Lower lobe of right lung (tissue), 2 donors: ENCODE measurements at regions not wholly inside any gene's neighbourhood (a gene's known extent, or its start where the extent isn't known, plus 50 kb on each side); places are given as distances from the start of the nearest gene placed in this dataset.

Source experiments
- ATAC-seq, 2 donors: fragments of 200-7000 bp; cut with Tn5 transposase; one replicate each; pipeline ENCODE4 v1.9.1; 2020 to 2022; ENCODE audit warnings: mild to moderate bottlenecking in 2 of 2, moderate library complexity in 2 of 2
- DNase-seq: peaks from one replicate; pipeline ENCODE4 v3.0.0-alpha.2; 2020
- H3K27ac ChIP-seq: fragments of 200-600 bp; one replicate; pipeline ENCODE4 v1.8.0; 2022
- H3K27me3 ChIP-seq: fragments of 200-600 bp; one replicate; pipeline ENCODE4 v1.8.0; 2022; ENCODE audit warnings: low read depth
- H3K36me3 ChIP-seq: fragments of 200-600 bp; one replicate; pipeline ENCODE4 v1.8.0; 2022; ENCODE audit warnings: mild to moderate bottlenecking
- H3K4me1 ChIP-seq: fragments of 200-600 bp; one replicate; pipeline ENCODE4 v1.8.0; 2022
- H3K4me3 ChIP-seq: fragments of 200-600 bp; one replicate; pipeline ENCODE4 v1.8.0; 2022; ENCODE audit warnings: mild to moderate bottlenecking
- H3K9me3 ChIP-seq: fragments of 200-600 bp; one replicate; pipeline ENCODE4 v1.8.0; 2022
- intact Hi-C: fragments of 100-400 bp; cut with DNase I; formaldehyde crosslinking; loops from one replicate; pipeline ENCODE4 v1.11.0; 2022
- TF ChIP-seq, protein P1 (sequence below): fragments of 200-600 bp; IDR thresholded peaks from one replicate; pipeline ENCODE4 v1.8.0; 2022; ENCODE audit warnings: antibody characterized with exemption, mild to moderate bottlenecking
- donor health status: DM: no; HTN: yes; CAD: no; lungs with severe emphysema.

DNA sequence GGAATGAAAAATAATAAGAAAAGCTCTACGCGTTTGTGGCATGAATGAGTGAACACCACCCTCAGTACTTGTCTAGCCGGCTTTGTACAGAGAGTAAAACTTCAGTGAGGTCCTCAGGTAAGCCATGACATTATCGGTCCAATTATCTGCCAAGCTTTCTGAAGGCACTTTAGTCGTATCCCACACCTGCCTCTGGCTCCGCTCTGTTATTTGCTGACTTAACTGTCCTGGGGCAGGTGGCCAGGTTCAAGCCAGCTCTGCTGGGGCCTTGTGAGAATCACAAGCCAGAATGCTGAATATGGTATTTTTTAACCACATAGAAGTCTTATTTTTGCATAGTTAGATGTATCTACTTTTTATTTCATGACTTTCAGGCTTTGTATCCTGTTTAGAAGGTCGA lies 66.0 kb upstream of the FHIP2A start:
- Histone ChIP-seq H3K27me3 (no peaks in the 10 kb centered on the region), H3K4me3 (no peak overlapping the region), H3K36me3 (no peaks in the 10 kb centered on the region), H3K27ac (no peak overlapping the region), H3K9me3 (no peaks in the 10 kb centered on the region), H3K4me1 (no peaks in the 10 kb centered on the region)
- intact Hi-C loops: no loop called here
- no peak for ATAC-seq
- DNase-seq: no peak
- TF ChIP-seq, protein P1, sequence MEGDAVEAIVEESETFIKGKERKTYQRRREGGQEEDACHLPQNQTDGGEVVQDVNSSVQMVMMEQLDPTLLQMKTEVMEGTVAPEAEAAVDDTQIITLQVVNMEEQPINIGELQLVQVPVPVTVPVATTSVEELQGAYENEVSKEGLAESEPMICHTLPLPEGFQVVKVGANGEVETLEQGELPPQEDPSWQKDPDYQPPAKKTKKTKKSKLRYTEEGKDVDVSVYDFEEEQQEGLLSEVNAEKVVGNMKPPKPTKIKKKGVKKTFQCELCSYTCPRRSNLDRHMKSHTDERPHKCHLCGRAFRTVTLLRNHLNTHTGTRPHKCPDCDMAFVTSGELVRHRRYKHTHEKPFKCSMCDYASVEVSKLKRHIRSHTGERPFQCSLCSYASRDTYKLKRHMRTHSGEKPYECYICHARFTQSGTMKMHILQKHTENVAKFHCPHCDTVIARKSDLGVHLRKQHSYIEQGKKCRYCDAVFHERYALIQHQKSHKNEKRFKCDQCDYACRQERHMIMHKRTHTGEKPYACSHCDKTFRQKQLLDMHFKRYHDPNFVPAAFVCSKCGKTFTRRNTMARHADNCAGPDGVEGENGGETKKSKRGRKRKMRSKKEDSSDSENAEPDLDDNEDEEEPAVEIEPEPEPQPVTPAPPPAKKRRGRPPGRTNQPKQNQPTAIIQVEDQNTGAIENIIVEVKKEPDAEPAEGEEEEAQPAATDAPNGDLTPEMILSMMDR: no peak

DNA sequence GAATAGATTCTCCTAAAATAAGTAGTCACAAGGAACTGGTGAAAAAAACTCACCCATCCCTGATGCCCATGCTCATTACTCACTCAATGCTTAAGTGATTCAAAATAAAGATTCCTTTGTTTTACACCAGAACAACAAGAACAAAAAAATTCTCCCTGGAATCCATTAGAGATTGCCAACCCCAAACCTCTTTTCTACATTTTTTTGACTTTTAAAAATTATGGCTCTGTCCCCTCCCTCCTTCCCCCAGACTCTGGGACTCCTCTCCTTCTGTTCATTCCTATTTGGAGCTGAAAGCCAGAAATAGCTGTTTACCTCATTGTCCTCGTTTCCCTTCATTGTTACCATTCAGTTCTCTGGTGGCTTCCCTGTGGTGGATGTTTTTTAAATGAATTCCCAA lies 63.2 kb upstream of the FHIP2A start:
- no peak for DNase-seq
- TF ChIP-seq, protein P1: no peak
- Histone ChIP-seq H3K27me3 (no peaks in the 10 kb centered on the region), H3K27ac (no peak overlapping the region), H3K4me1 (no peaks in the 10 kb centered on the region), H3K36me3 (no peaks in the 10 kb centered on the region), H3K4me3 (no peak overlapping the region), H3K9me3 (no peaks in the 10 kb centered on the region)
- intact Hi-C loops: no loop called here
- no peak for ATAC-seq

- Histone ChIP-seq H3K9me3 (no peaks in the 10 kb centered on the region), H3K4me1 (no peaks in the 10 kb centered on the region), H3K27ac (no peak overlapping the region), H3K4me3 (no peak overlapping the region), H3K36me3 (no peaks in the 10 kb centered on the region), H3K27me3 (no peaks in the 10 kb centered on the region)
- intact Hi-C loops: no loop called here
- TF ChIP-seq, protein P1: no peak
- DNase-seq (no peak), ATAC-seq (no peak)
These were observed 60.1 kb upstream of the FHIP2A start for GRCh38 chr10:114761205-114762193.

GRCh38 chr10:114762811-114763210 lies 58.8 kb upstream of the FHIP2A start:
- H3K9me3 ChIP-seq: no peaks in the 10 kb centered on the region
- no peak for ATAC-seq
- no peaks in the 10 kb centered on the region for H3K36me3 ChIP-seq
- no peak overlapping the region for H3K27ac ChIP-seq
- TF ChIP-seq, protein P1: no peak
- DNase-seq: no peak
- intact Hi-C loops: no loop called here
- H3K27me3 ChIP-seq: no peaks in the 10 kb centered on the region
- H3K4me3 ChIP-seq: no peak overlapping the region
- peaks cover 13% of the 10 kb centered on the region for H3K4me1 ChIP-seq

DNA sequence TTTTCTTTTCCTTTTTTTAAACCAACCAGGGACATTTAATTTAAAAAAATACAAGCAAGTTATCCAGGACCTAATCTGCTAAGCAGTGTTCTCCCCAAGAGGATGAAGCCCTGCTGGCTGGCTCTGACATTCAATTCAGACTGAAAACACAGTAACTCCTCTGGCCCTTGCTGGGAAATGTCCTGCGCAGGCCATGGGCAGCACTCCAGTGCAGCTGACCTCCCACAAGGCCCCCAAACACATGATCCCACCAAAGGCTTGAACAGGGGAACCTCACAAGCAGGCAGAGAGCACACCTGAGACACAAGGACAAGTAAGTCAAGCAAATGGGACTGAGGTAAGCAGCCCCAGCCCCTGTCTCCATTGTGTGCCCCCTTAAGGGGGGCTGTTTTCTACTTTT lies 56.9 kb upstream of the FHIP2A start:
- Histone ChIP-seq H3K27me3 (peaks cover 3% of the 10 kb centered on the region), H3K27ac (no peak overlapping the region), H3K4me1 (peaks cover 16% of the 10 kb centered on the region), H3K4me3 (no peak overlapping the region), H3K36me3 (no peaks in the 10 kb centered on the region), H3K9me3 (no peaks in the 10 kb centered on the region)
- ATAC-seq (no peak), DNase-seq (no peak)
- TF ChIP-seq, protein P1: no peak
- intact Hi-C loops: no loop called here
